Choroid plexus epithelial cell (primary cell): ENCODE measurements at regions not wholly inside any gene's neighbourhood (a gene's known extent, or its start where the extent isn't known, plus 50 kb on each side); places are given as distances from the start of the nearest gene placed in this dataset.

Experiments used
- DNase-seq: peaks from one replicate; pipeline ENCODE4 v3.0.0-alpha.2; 2010; ENCODE audit warnings: low read depth
- H3K4me3 ChIP-seq: 2 replicates; pipeline ENCODE4 v1.5.1; 2011; ENCODE audit warnings: low read depth, mild to moderate bottlenecking, control low read depth, low read length, moderate library complexity
- TF ChIP-seq, protein P1 (sequence below): conservative IDR thresholded peaks from 2 replicates; pipeline ENCODE4 v1.5.1; 2011; ENCODE audit warnings: low read depth, mild to moderate bottlenecking, control low read depth, inconsistent platforms, low read length, moderate library complexity

DNA sequence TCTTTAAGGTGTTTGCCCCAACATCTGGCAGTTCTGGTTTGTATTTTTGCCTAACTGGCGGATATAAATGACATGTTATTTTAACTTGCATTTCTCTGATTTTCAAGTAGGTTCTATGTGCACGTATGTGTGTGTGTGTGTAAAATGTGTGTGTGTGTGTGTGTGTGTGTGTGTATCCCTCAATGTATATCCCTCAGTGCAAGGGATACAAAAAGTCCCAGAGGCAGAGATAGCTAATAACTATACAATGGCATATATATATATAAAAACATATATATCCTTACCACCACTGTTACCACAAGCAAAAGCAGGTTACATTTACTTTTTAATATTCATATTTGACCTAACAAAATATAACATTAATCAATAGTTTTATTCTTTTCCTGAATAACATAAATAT is 95.0 kb upstream of the NR5A2 start:
- no peak overlapping the region for H3K4me3 ChIP-seq
- no peak for DNase-seq
- TF ChIP-seq, protein P1, sequence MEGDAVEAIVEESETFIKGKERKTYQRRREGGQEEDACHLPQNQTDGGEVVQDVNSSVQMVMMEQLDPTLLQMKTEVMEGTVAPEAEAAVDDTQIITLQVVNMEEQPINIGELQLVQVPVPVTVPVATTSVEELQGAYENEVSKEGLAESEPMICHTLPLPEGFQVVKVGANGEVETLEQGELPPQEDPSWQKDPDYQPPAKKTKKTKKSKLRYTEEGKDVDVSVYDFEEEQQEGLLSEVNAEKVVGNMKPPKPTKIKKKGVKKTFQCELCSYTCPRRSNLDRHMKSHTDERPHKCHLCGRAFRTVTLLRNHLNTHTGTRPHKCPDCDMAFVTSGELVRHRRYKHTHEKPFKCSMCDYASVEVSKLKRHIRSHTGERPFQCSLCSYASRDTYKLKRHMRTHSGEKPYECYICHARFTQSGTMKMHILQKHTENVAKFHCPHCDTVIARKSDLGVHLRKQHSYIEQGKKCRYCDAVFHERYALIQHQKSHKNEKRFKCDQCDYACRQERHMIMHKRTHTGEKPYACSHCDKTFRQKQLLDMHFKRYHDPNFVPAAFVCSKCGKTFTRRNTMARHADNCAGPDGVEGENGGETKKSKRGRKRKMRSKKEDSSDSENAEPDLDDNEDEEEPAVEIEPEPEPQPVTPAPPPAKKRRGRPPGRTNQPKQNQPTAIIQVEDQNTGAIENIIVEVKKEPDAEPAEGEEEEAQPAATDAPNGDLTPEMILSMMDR, result no peak

DNA sequence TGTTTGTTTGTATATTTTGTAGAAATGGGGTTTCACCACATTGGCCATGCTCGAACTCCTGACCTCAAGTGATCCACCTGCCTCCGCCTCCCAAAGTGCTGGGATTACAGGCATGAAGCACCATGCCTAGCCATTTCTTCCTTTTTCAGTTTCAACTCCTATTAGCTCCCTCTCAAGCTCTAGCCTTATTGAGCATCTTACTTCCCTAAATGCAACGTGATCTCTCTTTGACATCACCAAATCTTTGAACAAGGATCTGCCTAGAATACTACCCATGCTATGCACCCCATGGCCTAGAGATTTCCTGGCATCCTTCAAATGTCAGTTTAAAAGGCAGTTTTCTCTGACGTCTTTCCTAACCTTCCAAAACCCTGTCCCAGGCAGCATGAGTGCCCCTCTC is 91.1 kb upstream of the NR5A2 start:
- no peak overlapping the region for H3K4me3 ChIP-seq
- DNase-seq, result no peak
- TF ChIP-seq, protein P1, result no peak

DNA sequence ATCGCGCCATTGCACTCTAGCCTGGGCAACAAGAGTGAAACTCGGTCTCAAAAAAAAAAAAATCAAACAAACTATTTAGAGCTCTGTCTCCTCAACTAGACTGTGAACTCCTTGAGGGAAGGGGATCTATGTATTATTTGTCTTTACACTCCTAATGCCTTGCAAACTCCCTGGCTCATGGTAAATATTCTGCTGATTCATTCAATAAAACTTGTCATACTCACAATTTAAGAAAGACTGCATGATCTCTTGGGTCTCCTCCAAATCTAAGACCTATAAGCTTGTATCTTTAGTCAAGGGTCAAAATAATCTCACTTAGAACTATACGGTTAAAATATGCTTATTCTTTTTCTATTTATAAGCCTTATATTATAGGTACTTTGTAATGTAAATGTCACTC is 90.3 kb upstream of the NR5A2 start:
- TF ChIP-seq, protein P1, result no peak
- no peak overlapping the region for H3K4me3 ChIP-seq
- DNase-seq, result no peak

DNA sequence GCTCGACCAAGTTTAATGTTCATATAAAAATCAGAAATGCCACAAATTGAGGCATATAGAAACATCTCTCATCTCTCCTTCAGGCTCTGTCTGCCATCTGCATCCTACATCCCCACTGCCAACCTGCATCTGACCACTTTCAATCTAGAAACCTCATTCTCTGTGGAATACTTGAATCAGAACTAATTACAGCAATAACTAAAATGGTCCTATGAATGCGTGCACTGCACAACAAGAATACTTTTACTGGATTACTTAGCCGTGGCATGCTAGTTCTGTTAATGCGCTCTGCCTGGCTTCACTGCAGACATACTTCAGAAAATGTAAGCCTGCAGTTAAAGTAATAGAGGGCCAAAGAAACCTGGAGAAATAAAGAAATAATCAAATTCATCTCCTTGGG is 89.8 kb upstream of the NR5A2 start:
- H3K4me3 ChIP-seq, result no peak overlapping the region
- DNase-seq, result no peak
- TF ChIP-seq, protein P1, result no peak

DNA sequence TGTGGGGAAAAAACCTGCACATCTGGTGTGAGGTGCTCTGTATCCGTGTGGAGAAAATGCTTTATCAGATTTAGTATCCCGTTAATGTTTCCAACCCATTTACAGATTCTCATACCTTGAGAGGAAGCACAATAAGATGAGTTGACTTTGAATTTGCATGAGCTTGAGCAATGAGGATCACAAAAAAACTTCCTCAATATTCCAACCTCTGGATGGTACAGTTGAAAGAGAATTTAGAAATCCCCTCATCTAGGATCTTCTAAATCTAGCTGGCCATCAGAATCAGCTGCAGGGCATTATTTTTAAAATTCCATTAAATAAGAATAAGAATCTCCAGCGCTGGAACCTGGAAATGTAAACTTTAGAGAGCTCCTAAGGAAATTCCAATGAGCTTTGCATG is 82.5 kb upstream of the NR5A2 start:
- H3K4me3 ChIP-seq, result no peak overlapping the region
- TF ChIP-seq, protein P1, result no peak
- no peak for DNase-seq

DNA sequence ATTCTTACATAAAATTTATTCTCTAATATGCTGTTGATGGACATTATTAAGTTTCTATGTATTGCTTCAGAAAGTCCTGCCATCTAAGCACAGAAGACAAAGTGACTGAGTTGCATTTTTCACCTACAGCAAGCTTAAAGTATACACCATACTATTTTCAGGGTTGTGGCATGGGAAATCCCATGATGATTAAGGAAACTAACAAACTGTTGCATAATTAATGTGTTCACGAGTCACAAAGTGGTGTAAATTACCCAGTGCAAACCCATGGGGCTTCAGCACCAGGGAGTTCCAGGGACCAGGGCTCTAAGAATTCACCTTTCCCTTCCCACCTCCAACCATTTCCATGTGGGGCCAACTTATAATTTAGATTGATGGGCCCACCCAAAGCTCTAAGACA is 81.9 kb upstream of the NR5A2 start:
- TF ChIP-seq, protein P1, result no peak
- DNase-seq, result no peak
- H3K4me3 ChIP-seq, result no peak overlapping the region

DNA sequence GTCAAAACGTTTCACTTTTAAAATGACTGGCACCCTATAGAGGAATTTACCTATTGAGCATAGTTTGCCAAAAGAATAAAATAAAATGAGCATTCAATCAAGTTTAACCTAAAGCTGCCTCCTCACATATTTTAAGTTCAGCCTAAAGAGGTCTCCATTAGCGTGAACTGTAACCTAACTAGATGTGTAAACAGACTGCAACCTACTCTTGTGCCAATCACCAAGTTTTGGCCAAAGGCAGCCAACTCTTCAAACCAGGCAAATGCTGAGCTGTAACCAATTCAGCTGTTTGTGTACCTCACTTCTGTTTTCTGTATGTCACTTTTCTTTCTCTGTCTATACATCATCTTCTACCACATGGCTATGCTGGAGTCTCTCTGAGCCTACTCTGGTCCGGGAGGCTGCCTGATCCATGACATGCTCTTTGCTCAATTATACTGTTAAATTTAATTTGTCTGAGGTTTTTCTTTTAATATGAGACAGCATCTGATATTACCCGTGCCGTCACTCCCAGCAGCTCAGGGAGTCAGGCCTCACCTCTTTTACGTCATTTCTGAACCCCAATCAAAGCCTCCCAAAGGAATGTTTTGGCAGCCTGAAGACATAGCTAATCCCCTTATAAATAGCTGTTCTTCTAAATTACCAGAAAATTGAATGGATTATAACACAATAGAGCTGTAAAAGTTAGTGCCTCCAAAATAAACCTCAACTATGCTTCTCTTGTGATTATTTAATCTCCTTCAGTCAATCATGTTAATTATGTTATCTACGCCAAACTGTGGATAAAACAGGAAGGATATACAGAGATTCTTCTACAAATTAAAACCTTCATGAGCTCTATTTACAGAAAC is 81.0 kb upstream of the NR5A2 start:
- TF ChIP-seq, protein P1, result no peak
- DNase-seq, result no peak
- no peak overlapping the region for H3K4me3 ChIP-seq
